ENCODE measurements at regions not wholly inside any gene's neighbourhood (a gene's known extent, or its start where the extent isn't known, plus 50 kb on each side); places are given as distances from the start of the nearest gene placed in this dataset.

GRCh38 chr20:52826321-52826720 is 145.8 kb upstream of the TSHZ2 start:
- no peak for DNase-seq
- ATAC-seq, result no peak
- intact Hi-C loops (cut with micrococcal nuclease), result no loop called here

GRCh38 chr20:52824494-52825216 is 147.5 kb upstream of the TSHZ2 start:
- intact Hi-C loops (cut with micrococcal nuclease), result no loop called here
- DNase-seq (no peak), ATAC-seq (no peak)

- intact Hi-C loops (cut with micrococcal nuclease), result no loop called here
- DNase-seq (no peak), ATAC-seq (no peak)
Measured at GRCh38 chr20:52823303-52823702, 148.9 kb upstream of the TSHZ2 start.

- no peak for DNase-seq
- intact Hi-C loops (cut with micrococcal nuclease), result no loop called here
- no peak for ATAC-seq
Measured at GRCh38 chr20:52820641-52821292, 151.4 kb upstream of the TSHZ2 start.

DNA sequence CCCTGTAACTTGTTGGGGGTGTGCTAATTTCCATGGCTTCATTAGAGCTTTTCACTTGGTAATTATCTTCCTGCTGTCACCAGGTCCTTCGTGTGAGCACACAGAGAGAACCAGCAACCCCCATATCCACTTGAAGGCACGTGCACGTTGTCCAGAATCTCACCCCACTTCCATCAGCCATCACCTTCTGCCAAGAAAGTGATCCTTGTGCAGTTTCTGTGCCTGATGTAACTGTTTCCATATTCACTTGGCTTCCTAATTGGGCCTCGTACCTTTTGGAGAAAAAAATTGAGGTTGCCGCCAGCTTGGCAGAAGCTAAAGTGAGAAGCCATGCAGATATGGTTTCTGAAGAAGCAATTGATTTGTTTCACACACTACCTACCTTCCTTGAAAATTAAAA is 153.7 kb upstream of the TSHZ2 start:
- DNase-seq (no peak), ATAC-seq (no peak)
- intact Hi-C loops (cut with micrococcal nuclease), result no loop called here

- DNase-seq (no peak), ATAC-seq (no peak)
- intact Hi-C loops (cut with micrococcal nuclease), result no loop called here
Measured at GRCh38 chr20:52817981-52818380, 154.2 kb upstream of the TSHZ2 start.

- ATAC-seq, result no peak
Measured at GRCh38 chr20:52817511-52817910, 154.6 kb upstream of the TSHZ2 start.

GRCh38 chr20:52814371-52814770 is 157.8 kb upstream of the TSHZ2 start:
- ATAC-seq (no peak), DNase-seq (no peak)
- intact Hi-C loops (cut with micrococcal nuclease), result no loop called here

More at GRCh38 chr20:52817511-52817910, 154.6 kb upstream of the TSHZ2 start:
- no peak for DNase-seq
- intact Hi-C loops (cut with micrococcal nuclease), result no loop called here

DNA sequence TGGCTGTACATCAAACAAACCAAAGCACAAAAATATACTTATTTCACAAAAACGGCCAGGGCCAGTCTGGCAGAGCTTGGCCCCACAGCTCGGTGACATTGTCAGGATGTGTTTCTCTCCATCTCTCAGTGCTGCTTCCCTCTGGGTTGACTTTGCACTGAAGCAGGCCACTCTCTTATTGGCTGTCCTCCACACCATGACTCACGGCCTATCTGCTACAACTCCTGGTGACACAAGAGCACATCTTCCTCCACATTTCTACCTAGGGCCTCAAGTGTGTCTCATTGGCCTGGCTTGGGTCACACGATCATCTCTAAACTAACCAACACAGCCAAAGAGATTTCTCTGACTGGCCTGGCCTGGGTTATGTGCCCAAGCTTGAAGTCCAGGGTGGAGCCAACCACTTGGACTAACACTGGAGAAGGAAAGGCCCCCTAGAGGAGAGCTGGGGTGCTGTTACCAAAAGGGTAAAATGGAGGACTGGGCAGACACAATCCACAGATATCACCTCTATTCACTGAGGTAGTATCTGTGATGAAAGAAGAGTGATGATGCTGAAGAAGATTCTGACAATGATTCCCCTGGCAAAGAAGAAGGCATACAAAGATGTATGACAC is 159.8 kb upstream of the TSHZ2 start:
- no peak for ATAC-seq
- intact Hi-C loops (cut with micrococcal nuclease), result no loop called here

GRCh38 chr20:52809003-52809402 is 163.2 kb upstream of the TSHZ2 start:
- intact Hi-C loops (cut with micrococcal nuclease), result no loop called here
- ATAC-seq (no peak), DNase-seq (no peak)

More for the DNA sequence above, 159.8 kb upstream of the TSHZ2 start:
- DNase-seq, result no peak

DNA sequence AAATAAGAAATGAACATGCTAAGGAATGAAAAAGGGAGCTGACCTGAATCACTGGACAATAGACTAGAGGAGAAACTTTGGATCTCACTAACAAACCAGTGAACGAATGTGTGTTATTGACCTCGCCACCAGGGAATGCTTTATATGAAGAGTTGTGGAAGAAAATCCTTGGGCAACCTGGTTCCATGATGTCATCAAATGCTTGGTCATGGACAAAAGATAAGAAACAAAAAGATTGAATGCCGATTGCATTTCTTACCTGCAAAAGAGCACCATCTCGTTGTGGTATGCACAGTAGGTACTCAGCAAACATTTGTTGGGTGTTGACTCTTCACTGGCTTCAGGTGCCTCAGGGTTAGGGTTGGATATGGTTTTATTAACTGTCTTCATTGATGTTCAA is 165.2 kb upstream of the TSHZ2 start:
- no peak for DNase-seq
- intact Hi-C loops (cut with micrococcal nuclease), result no loop called here
- ATAC-seq, result no peak

DNA sequence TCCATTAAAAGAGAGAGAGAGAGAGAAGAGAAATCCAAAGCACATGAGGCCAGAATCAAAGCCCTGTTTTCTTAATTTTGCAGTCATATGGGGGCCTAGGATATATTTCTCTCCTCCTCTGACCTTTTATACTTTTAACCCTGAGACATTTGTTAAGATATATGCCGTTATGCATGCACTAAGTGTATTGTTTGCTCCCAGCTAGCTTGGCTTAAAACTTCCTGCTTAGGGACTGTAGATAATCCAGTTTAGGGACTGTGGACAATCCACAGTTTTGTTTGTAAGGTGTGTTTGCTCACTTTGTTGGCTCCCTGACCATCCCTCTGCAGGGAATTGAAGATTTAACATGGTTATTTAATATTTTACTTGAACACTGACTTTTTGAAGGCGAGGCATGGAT is 166.3 kb upstream of the TSHZ2 start:
- DNase-seq (no peak), ATAC-seq (no peak)

GRCh38 chr20:52805296-52805571 is 166.9 kb upstream of the TSHZ2 start:
- ATAC-seq (no peak), DNase-seq (no peak)
- intact Hi-C loops (cut with micrococcal nuclease), result no loop called here

More for the DNA sequence above, 166.3 kb upstream of the TSHZ2 start:
- intact Hi-C loops (cut with micrococcal nuclease), result no loop called here

DNA sequence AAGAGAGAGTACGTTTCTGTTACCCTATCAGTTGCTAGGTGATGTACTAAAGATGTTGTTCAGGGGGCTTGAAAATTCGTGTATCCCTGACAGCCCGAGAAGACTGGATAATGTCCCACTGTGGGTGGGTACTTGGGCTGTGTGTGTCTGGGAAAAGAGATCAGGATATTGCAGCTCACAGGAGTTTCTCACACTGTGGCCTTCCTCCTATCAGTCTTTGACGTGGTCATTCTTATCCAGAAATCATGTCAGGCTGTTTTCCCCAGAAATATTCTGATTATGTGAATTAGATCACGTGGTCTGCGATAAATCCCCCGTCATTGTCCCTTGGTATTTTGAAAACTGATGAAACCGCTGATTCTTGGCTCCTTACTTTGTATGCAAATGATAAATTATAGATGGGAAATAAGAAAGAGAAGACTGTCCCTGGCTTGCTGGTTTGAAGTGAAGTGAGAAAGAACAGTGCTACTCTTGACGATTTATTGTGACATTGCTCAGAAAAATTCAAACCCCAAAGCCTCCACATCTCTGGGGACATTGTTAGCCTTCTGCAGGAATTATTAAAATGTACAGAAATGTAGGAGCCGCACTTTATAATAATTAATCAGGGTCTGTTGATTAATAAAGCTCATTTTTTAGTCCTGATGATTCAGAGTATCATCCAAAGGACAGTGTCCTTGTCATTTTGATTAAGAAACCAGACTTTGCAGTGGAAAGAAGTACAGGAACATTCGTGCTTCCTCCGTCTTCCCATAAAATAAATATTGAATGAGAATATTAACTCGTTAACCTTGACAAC is 167.5 kb upstream of the TSHZ2 start:
- DNase-seq, result no peak
- ATAC-seq, result no peak

GRCh38 chr20:52801628-52802006 is 170.5 kb upstream of the TSHZ2 start:
- ATAC-seq (peak; percentile 94), DNase-seq (peak; percentile 51)
- intact Hi-C loops (cut with micrococcal nuclease), result no loop called here

More for the DNA sequence above, 167.5 kb upstream of the TSHZ2 start:
- intact Hi-C loops (cut with micrococcal nuclease), result no loop called here

DNA sequence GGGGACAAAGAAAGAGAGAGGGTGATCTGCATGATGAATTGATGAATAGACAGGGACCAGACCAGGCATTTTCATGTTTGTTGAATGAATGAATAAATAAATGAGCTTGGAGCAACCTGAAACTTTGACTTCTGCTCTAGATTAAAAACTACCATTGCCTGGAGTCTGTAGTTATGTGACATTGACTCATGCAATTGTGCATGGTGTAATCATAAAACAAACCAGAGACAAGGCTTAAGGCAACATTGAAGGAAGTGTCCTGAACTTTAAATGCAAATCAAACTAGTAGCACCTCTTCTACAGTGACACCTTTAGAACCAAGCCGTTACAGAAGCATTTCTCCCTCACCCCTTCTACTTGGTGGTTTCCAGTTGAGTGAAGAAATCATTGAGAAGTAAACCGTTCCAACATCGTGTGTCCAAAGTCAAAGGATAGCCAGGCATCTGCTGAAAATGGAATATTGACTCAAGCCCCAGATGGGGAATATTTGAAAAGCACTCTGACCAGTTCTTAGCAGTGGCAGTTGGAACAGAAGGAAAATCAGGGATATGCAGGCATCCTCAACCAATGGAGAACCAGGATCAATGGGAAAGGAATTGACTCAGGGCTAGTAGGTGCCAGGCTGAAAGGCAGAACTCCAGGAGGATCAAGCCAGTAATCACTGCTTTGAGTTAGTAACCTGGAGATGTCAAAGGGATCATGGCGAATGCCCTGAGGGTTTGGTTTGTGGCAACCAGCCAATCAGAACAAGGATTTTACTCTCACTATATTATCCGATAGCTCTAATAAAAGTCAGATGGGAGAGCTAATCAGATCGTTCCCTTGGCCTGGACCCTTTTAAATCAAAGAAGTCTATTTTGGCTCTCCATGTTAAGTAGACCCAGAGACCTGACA is 171.2 kb upstream of the TSHZ2 start:
- DNase-seq (no peak), ATAC-seq (peak; percentile 59)
- intact Hi-C loops (cut with micrococcal nuclease), result no loop called here

DNA sequence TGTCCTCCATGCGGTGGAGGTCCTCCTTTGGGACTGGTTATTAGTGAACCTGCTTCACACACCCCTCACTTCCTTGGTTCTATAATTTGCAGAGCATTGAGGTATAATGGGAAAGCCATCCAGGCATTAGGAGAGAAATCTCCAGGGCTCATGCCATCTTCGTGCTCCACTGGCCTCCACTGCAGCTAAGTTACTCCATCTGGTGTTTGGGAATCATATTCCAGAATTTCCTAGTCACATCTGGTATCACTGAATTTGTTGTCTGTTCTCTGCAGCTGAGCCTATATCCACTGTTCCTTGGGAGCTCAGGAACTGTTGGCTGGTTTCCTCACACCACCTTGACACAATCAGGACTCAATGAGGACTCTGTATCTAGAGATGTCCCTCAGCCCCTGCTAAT is 173.0 kb upstream of the TSHZ2 start:
- intact Hi-C loops (cut with micrococcal nuclease), result no loop called here
- ATAC-seq (no peak), DNase-seq (no peak)

- DNase-seq (no peak), ATAC-seq (no peak)
- intact Hi-C loops (cut with micrococcal nuclease), result no loop called here
Measured at GRCh38 chr20:52798124-52798523, 174.0 kb upstream of the TSHZ2 start.

DNA sequence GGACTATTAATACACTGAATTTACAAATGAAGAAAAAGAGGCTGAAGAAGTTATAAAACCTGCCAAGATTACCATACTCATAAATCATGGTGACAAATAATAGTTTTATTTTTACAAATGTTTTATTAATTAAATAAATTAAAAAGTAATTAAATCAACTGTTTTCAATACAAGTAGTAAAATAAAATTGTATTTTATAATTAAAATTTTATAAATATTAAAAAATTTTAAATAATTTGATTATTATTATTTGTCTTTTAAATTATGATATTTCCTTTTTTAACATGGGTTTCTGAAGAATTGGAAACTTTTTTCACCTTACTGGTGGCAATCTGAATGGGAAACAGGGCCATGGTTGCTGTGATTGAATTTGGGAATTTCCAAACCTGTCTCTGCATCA is 177.3 kb upstream of the TSHZ2 start:
- ATAC-seq (no peak), DNase-seq (no peak)
- intact Hi-C loops (cut with micrococcal nuclease), result no loop called here
